HL-60 (cell line): ENCODE measurements at regions not wholly inside any gene's neighbourhood (a gene's known extent, or its start where the extent isn't known, plus 50 kb on each side); places are given as distances from the start of the nearest gene placed in this dataset.

Source experiments
- POLR2AphosphoS5 ChIP-seq: IDR thresholded peaks from 2 replicates; pipeline ENCODE4 v1.6.1; 2012; ENCODE audit warnings: low read depth
- SPI1 ChIP-seq: IDR thresholded peaks from 2 replicates; pipeline ENCODE4 v1.6.1; 2012; ENCODE audit warnings: low read depth, mild to moderate bottlenecking, borderline replicate concordance
- TF ChIP-seq, protein P1 (sequence below): IDR thresholded peaks from one replicate; pipeline ENCODE4 v1.5.1; 2011; ENCODE audit warnings: low read length, control low read depth, inconsistent platforms; ENCODE audit not compliant: insufficient read depth
- TF ChIP-seq, protein P2 (sequence below): IDR thresholded peaks from 2 replicates; pipeline ENCODE4 v1.6.1; 2012; ENCODE audit warnings: low read depth; ENCODE audit not compliant: insufficient replicate concordance

DNA sequence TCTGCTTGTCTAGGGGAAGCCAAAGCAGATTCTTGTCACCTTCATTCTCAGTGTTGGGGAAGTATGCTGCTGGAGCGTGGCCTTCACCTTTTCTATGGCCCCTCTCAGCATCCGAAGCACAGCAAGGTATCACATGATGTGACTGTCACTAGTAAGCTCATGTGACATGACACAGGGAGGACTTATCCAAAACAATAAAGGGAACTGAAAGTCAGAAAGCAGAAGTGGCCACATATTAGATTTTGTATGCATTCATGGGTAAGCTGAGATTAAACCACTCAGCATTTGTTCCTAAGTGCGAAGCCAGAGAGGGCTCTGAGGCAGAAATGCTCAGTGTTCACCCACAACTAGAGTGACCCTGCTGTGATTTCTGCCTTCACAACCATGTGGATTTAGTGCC lies 72.8 kb upstream of the PCDH8 start:
- TF ChIP-seq, protein P1, sequence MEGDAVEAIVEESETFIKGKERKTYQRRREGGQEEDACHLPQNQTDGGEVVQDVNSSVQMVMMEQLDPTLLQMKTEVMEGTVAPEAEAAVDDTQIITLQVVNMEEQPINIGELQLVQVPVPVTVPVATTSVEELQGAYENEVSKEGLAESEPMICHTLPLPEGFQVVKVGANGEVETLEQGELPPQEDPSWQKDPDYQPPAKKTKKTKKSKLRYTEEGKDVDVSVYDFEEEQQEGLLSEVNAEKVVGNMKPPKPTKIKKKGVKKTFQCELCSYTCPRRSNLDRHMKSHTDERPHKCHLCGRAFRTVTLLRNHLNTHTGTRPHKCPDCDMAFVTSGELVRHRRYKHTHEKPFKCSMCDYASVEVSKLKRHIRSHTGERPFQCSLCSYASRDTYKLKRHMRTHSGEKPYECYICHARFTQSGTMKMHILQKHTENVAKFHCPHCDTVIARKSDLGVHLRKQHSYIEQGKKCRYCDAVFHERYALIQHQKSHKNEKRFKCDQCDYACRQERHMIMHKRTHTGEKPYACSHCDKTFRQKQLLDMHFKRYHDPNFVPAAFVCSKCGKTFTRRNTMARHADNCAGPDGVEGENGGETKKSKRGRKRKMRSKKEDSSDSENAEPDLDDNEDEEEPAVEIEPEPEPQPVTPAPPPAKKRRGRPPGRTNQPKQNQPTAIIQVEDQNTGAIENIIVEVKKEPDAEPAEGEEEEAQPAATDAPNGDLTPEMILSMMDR: no peak
- TF ChIP-seq SPI1 (peak; percentile 99), POLR2AphosphoS5 (no peak)
- TF ChIP-seq, protein P2, sequence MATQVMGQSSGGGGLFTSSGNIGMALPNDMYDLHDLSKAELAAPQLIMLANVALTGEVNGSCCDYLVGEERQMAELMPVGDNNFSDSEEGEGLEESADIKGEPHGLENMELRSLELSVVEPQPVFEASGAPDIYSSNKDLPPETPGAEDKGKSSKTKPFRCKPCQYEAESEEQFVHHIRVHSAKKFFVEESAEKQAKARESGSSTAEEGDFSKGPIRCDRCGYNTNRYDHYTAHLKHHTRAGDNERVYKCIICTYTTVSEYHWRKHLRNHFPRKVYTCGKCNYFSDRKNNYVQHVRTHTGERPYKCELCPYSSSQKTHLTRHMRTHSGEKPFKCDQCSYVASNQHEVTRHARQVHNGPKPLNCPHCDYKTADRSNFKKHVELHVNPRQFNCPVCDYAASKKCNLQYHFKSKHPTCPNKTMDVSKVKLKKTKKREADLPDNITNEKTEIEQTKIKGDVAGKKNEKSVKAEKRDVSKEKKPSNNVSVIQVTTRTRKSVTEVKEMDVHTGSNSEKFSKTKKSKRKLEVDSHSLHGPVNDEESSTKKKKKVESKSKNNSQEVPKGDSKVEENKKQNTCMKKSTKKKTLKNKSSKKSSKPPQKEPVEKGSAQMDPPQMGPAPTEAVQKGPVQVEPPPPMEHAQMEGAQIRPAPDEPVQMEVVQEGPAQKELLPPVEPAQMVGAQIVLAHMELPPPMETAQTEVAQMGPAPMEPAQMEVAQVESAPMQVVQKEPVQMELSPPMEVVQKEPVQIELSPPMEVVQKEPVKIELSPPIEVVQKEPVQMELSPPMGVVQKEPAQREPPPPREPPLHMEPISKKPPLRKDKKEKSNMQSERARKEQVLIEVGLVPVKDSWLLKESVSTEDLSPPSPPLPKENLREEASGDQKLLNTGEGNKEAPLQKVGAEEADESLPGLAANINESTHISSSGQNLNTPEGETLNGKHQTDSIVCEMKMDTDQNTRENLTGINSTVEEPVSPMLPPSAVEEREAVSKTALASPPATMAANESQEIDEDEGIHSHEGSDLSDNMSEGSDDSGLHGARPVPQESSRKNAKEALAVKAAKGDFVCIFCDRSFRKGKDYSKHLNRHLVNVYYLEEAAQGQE: no peak
